ENCODE measurements at regions not wholly inside any gene's neighbourhood (a gene's known extent, or its start where the extent isn't known, plus 50 kb on each side); places are given as distances from the start of the nearest gene placed in this dataset.

DNA sequence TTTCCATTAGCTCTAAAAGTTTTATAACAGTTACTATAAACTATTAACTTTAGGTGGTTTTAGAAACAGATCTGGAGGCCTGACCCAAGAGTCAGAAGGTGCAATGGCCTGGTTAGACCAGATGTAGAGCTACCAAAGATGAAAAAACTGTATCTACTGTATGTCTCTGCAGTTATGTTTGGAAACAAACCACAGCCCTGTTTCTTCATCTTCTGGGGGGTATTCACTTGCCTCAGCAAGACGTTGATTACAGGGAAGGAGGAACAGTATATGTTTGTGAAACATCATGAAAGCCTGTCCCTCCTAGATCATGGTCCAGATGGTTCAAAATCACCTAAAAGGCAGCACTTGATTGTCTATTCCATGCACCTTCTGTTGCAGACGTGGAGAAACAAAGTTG, 220.2 kb downstream of the SUCLG1 start:
- Mint-ChIP-seq H3K27ac (no peak overlapping the region), H3K4me3 (no peak overlapping the region), H3K36me3 (ENCODE audit: low read depth) (no peaks in the 10 kb centered on the region), H3K4me1 (ENCODE audit: low read depth) (no peaks in the 10 kb centered on the region), H3K9me3 (no peaks in the 10 kb centered on the region), H3K27me3 (peaks cover 8% of the 10 kb centered on the region)
- DNase-seq (no peak), ATAC-seq (ENCODE audit: poor library complexity) (no peak)
- H3K4me3 ChIP-seq (ENCODE audit: low read length), result no peak overlapping the region
- no peaks in the 10 kb centered on the region for H3K27me3 ChIP-seq (ENCODE audit: control insufficient read depth in 1 of 2, insufficient read depth in 2 of 2, low read length in 2 of 2)
- no peaks in the 10 kb centered on the region for H3K9me3 ChIP-seq (ENCODE audit: control insufficient read depth in 1 of 2, insufficient read depth in 1 of 2, low read length in 2 of 2)
- H3K4me1 ChIP-seq (ENCODE audit: insufficient read depth, low read length), result no peaks in the 10 kb centered on the region
- no peaks in the 10 kb centered on the region for H3K36me3 ChIP-seq (ENCODE audit: insufficient read depth, low read length)
- TF ChIP-seq, protein P1, sequence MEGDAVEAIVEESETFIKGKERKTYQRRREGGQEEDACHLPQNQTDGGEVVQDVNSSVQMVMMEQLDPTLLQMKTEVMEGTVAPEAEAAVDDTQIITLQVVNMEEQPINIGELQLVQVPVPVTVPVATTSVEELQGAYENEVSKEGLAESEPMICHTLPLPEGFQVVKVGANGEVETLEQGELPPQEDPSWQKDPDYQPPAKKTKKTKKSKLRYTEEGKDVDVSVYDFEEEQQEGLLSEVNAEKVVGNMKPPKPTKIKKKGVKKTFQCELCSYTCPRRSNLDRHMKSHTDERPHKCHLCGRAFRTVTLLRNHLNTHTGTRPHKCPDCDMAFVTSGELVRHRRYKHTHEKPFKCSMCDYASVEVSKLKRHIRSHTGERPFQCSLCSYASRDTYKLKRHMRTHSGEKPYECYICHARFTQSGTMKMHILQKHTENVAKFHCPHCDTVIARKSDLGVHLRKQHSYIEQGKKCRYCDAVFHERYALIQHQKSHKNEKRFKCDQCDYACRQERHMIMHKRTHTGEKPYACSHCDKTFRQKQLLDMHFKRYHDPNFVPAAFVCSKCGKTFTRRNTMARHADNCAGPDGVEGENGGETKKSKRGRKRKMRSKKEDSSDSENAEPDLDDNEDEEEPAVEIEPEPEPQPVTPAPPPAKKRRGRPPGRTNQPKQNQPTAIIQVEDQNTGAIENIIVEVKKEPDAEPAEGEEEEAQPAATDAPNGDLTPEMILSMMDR (IDR thresholded peaks at IDR 0.05), result no peak
- POLR2A ChIA-PET, result no interaction called here
- H3K27ac ChIP-seq (ENCODE audit: low read depth in 1 of 2, low read length in 2 of 2), result no peak overlapping the region
- CTCF ChIA-PET, result no interaction called here
- intact Hi-C loops (cut with DNase I, micrococcal nuclease), result no loop called here

DNA sequence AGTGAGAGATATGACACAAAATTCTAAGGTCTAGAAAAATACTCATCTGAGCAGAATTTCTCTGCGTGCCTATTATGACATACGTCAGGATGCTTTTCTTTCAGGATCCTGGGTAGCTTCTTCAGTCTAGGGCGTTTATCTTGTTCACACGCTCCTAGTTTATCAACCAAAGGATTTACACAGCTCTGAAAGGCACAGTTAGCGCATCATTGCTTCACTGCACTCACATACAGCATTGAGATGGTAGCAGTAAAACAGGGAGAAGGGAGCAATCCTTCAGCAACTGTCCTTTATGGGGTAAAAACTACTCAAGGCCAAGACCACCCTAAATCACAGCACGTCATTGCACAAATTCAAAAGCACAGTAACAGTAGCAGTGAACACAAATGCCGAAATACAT, 222.8 kb downstream of the SUCLG1 start:
- DNase-seq (no peak), ATAC-seq (ENCODE audit: poor library complexity) (no peak)
- Mint-ChIP-seq H3K27me3 (peaks cover 8% of the 10 kb centered on the region), H3K9me3 (no peaks in the 10 kb centered on the region), H3K27ac (no peak overlapping the region), H3K36me3 (ENCODE audit: low read depth) (no peaks in the 10 kb centered on the region), H3K4me1 (ENCODE audit: low read depth) (no peaks in the 10 kb centered on the region), H3K4me3 (no peak overlapping the region)
- Histone ChIP-seq H3K36me3 (ENCODE audit: insufficient read depth, low read length) (no peaks in the 10 kb centered on the region), H3K4me1 (ENCODE audit: insufficient read depth, low read length) (no peaks in the 10 kb centered on the region), H3K9me3 (ENCODE audit: control insufficient read depth in 1 of 2, insufficient read depth in 1 of 2, low read length in 2 of 2) (no peaks in the 10 kb centered on the region), H3K4me3 (ENCODE audit: low read length) (no peak overlapping the region), H3K27ac (ENCODE audit: low read depth in 1 of 2, low read length in 2 of 2) (no peak overlapping the region), H3K27me3 (ENCODE audit: control insufficient read depth in 1 of 2, insufficient read depth in 2 of 2, low read length in 2 of 2) (no peaks in the 10 kb centered on the region)
- TF ChIP-seq, protein P1 (IDR thresholded peaks at IDR 0.05), result no peak
- CTCF ChIA-PET, result no interaction called here
- POLR2A ChIA-PET, result no interaction called here
- intact Hi-C loops (cut with DNase I, micrococcal nuclease), result no loop called here

DNA sequence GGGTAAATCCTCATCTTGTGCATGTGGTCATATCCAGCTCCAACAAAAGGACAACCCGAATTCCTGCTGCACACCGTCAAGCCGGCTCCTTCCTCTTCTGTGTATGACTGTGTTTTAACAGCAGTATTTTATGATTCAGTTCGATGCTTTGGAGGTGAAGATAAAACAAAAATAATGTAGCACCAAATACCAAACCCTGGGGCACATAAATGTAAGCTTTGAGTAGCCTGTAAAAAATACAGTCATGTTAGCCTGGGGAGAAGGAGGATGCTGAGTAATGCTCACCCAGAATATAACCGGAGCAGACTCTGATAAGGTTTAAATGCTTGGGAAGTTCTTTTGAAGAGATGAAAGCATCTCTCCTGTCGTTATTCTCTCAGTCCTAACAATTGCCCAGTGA, 225.0 kb downstream of the SUCLG1 start:
- Mint-ChIP-seq H3K27ac (no peak overlapping the region), H3K36me3 (ENCODE audit: low read depth) (no peaks in the 10 kb centered on the region), H3K4me3 (no peak overlapping the region), H3K4me1 (ENCODE audit: low read depth) (no peaks in the 10 kb centered on the region), H3K9me3 (no peaks in the 10 kb centered on the region), H3K27me3 (no peaks in the 10 kb centered on the region)
- intact Hi-C loops (cut with DNase I, micrococcal nuclease), result no loop called here
- no peaks in the 10 kb centered on the region for H3K4me1 ChIP-seq (ENCODE audit: insufficient read depth, low read length)
- POLR2A ChIA-PET, result no interaction called here
- CTCF ChIA-PET, result no interaction called here
- ATAC-seq (ENCODE audit: poor library complexity), result no peak
- no peaks in the 10 kb centered on the region for H3K36me3 ChIP-seq (ENCODE audit: insufficient read depth, low read length)
- H3K4me3 ChIP-seq (ENCODE audit: low read length), result no peak overlapping the region
- DNase-seq, result no peak
- H3K9me3 ChIP-seq (ENCODE audit: control insufficient read depth in 1 of 2, insufficient read depth in 1 of 2, low read length in 2 of 2), result no peaks in the 10 kb centered on the region
- H3K27ac ChIP-seq (ENCODE audit: low read depth in 1 of 2, low read length in 2 of 2), result no peak overlapping the region
- no peaks in the 10 kb centered on the region for H3K27me3 ChIP-seq (ENCODE audit: control insufficient read depth in 1 of 2, insufficient read depth in 2 of 2, low read length in 2 of 2)
- TF ChIP-seq, protein P1 (IDR thresholded peaks at IDR 0.05), result no peak
